Panc1 (cell line): ENCODE measurements at regions not wholly inside any gene's neighbourhood (a gene's known extent, or its start where the extent isn't known, plus 50 kb on each side); places are given as distances from the start of the nearest gene placed in this dataset.

Source experiments
- ATAC-seq: fragments of 200-7000 bp; cut with Tn5 transposase; 2 replicates; pipeline ENCODE4 v1.9.1; 2020; ENCODE audit warnings: mild to moderate bottlenecking, moderate library complexity
- BruUV-seq: library from RNA; stranded (reverse); fragments of 400-500 nt; replicated peaks from 2 replicates; lab custom pipeline; 2021; lab: Mats Ljungman, UMichigan
- CTCF ChIA-PET: fragments of 300-600 bp; sonication (Branson Sonifier 250); formaldehyde crosslinking; loops from one replicate; lab custom pipeline; 2022; ENCODE audit warnings: antibody characterized with exemption; lab: Charles Lee
- POLR2A ChIA-PET: fragments of 300-600 bp; sonication (Branson Sonifier 250); formaldehyde crosslinking; loops from one replicate; lab custom pipeline; 2022; ENCODE audit warnings: antibody characterized with exemption; lab: Charles Lee
- DNase-seq: peaks from one replicate; pipeline ENCODE4 v3.0.0-alpha.2; 2010; ENCODE audit warnings: low read depth, low spot score
- H3K27ac ChIP-seq: 2 replicates; pipeline ENCODE4 v1.5.1; 2011; ENCODE audit warnings: mild to moderate bottlenecking, low read length, inconsistent platforms
- H3K27me3 ChIP-seq: fragments of 200-500 bp; sonication (Bioruptor generic); 2 replicates; pipeline ENCODE4 v1.6.0; 2014; ENCODE audit warnings: low read length, inconsistent platforms; ENCODE audit not compliant: control insufficient read depth, insufficient read depth
- H3K36me3 ChIP-seq: fragments of 200-500 bp; sonication (Bioruptor generic); 2 replicates; pipeline ENCODE4 v1.5.1; 2014; ENCODE audit warnings: inconsistent platforms, mild to moderate bottlenecking, low read length, moderate library complexity; ENCODE audit not compliant: control insufficient read depth, insufficient read depth
- H3K4me1 ChIP-seq: 2 replicates; pipeline ENCODE4 v1.5.1; 2011; ENCODE audit warnings: inconsistent platforms, mild to moderate bottlenecking, low read length, moderate library complexity; ENCODE audit not compliant: control insufficient read depth, insufficient read depth
- H3K4me3 ChIP-seq, 2 experiments: 2 replicates each; pipeline ENCODE4 v1.5.1; 2011 to 2012; ENCODE audit warnings: low read depth in 2 of 2, low read length in 2 of 2, mild to moderate bottlenecking in 2 of 2, inconsistent platforms in 1 of 2, moderate library complexity in 1 of 2
- H3K9me3 ChIP-seq: fragments of 200-500 bp; sonication (Bioruptor generic); 2 replicates; pipeline ENCODE4 v1.5.1; 2014; ENCODE audit warnings: low read depth, mild to moderate bottlenecking, inconsistent platforms, low read length, moderate library complexity; ENCODE audit not compliant: control insufficient read depth, insufficient read depth
- POLR2AphosphoS5 ChIP-seq: IDR thresholded peaks from 2 replicates; pipeline ENCODE4 v1.6.1; 2012; ENCODE audit warnings: mild to moderate bottlenecking, low read depth, low read length, moderate library complexity
- SIN3A ChIP-seq: IDR thresholded peaks from 2 replicates; pipeline ENCODE4 v1.6.1; 2012; ENCODE audit warnings: low read depth, mild to moderate bottlenecking, low read length, moderate library complexity, borderline replicate concordance; ENCODE audit not compliant: insufficient read depth
- TCF7L2 ChIP-seq: IDR thresholded peaks from 2 replicates; pipeline ENCODE4 v1.6.1; 2011; ENCODE audit warnings: mild to moderate bottlenecking, low read depth, low read length, inconsistent platforms
- in situ Hi-C: cut with HindIII; loops from 2 replicates; pipeline ENCODE4 v1.10.0; 2016; ENCODE audit warnings: low sequenced_read_pairs, low pct_unique_long_range_greater_than_20kb
- intact Hi-C: fragments of 100-400 bp; cut with micrococcal nuclease; formaldehyde crosslinking; loops from one replicate; pipeline ENCODE4 v1.10.0; 2022; ENCODE audit not compliant: unreplicated experiment
- TF ChIP-seq, protein P1 (sequence below): fragments of 450-650 bp; IDR thresholded peaks from 2 replicates; pipeline ENCODE4 v1.5.1; 2017; ENCODE audit warnings: mild to moderate bottlenecking
- TF ChIP-seq, protein P2 (sequence below), 2 experiments: IDR thresholded peaks; 2 replicates each; pipeline ENCODE4 v1.6.1; 2011 to 2012; ENCODE audit warnings: low read depth in 2 of 2, control low read depth in 1 of 2, low read length in 1 of 2, mild to moderate bottlenecking in 1 of 2, moderate library complexity in 1 of 2; ENCODE audit not compliant: insufficient read depth in 1 of 2

DNA sequence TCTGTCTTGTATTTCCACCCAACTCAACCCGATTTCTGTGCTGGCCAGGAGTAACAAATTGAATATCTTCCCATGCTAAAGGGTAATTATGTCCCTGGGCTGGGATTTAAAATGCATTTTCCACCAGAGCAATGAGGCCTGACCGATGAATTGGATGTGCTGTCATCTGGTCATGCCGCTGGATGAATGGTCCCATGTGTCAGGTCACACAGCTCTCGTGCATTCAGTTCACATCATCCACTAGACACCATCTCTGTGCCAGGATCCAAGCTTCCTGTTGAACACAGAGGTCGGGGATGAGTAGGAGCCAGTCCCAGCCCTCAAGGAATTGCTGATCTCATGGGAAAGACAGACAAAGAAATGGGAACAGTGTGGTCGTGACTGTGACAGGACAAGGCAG is 200.8 kb downstream of the ADRA2A start:
- intact Hi-C loops (no loop called here), in situ Hi-C loops (no loop called here)
- ATAC-seq (no peak), DNase-seq (no peak)
- Histone ChIP-seq H3K27me3 (0 out of 2 replicates have a peak, but pooled peaks cover 3% of the 10 kb centered on the region), H3K4me3 (no peak overlapping the region), H3K27ac (no peak overlapping the region), H3K36me3 (no peaks in the 10 kb centered on the region), H3K4me1 (no peaks in the 10 kb centered on the region), H3K9me3 (no peaks in the 10 kb centered on the region)
- ChIA-PET POLR2A (no interaction called here), CTCF (no interaction called here)
- TF ChIP-seq, protein P1, sequence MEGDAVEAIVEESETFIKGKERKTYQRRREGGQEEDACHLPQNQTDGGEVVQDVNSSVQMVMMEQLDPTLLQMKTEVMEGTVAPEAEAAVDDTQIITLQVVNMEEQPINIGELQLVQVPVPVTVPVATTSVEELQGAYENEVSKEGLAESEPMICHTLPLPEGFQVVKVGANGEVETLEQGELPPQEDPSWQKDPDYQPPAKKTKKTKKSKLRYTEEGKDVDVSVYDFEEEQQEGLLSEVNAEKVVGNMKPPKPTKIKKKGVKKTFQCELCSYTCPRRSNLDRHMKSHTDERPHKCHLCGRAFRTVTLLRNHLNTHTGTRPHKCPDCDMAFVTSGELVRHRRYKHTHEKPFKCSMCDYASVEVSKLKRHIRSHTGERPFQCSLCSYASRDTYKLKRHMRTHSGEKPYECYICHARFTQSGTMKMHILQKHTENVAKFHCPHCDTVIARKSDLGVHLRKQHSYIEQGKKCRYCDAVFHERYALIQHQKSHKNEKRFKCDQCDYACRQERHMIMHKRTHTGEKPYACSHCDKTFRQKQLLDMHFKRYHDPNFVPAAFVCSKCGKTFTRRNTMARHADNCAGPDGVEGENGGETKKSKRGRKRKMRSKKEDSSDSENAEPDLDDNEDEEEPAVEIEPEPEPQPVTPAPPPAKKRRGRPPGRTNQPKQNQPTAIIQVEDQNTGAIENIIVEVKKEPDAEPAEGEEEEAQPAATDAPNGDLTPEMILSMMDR, result no peak
- TF ChIP-seq TCF7L2, result no peak
- no peak for TF ChIP-seq SIN3A
- no peak for TF ChIP-seq POLR2AphosphoS5
- TF ChIP-seq, protein P2, sequence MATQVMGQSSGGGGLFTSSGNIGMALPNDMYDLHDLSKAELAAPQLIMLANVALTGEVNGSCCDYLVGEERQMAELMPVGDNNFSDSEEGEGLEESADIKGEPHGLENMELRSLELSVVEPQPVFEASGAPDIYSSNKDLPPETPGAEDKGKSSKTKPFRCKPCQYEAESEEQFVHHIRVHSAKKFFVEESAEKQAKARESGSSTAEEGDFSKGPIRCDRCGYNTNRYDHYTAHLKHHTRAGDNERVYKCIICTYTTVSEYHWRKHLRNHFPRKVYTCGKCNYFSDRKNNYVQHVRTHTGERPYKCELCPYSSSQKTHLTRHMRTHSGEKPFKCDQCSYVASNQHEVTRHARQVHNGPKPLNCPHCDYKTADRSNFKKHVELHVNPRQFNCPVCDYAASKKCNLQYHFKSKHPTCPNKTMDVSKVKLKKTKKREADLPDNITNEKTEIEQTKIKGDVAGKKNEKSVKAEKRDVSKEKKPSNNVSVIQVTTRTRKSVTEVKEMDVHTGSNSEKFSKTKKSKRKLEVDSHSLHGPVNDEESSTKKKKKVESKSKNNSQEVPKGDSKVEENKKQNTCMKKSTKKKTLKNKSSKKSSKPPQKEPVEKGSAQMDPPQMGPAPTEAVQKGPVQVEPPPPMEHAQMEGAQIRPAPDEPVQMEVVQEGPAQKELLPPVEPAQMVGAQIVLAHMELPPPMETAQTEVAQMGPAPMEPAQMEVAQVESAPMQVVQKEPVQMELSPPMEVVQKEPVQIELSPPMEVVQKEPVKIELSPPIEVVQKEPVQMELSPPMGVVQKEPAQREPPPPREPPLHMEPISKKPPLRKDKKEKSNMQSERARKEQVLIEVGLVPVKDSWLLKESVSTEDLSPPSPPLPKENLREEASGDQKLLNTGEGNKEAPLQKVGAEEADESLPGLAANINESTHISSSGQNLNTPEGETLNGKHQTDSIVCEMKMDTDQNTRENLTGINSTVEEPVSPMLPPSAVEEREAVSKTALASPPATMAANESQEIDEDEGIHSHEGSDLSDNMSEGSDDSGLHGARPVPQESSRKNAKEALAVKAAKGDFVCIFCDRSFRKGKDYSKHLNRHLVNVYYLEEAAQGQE (IDR thresholded peaks at IDR 0.05; ENCODE audit: insufficient read depth in 1 of 2, low read depth in 2 of 2, low read length in 1 of 2), result no peak
- BruUV-seq, result no TSS peak

DNA sequence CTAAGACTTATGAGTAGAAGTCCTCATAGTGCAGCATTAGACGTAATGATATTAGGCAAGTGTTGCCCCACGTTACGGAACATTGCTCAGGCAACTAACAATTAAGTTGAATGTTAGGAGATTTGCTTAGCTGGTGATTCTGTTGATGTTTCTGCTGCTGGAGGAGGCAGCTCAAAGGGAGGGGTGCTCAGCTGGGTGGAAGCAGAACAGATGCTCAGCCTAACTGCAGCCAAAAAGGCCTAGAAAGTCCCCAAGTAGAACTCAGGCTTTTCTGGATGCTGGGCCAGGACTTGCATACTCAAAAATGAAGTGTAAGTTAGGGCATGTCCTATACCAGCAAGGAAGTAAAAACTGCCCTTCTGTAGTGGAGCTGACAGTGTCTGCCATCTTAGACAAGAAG is 201.4 kb downstream of the ADRA2A start:
- H3K27ac ChIP-seq, result no peak overlapping the region
- DNase-seq, result no peak
- ChIA-PET POLR2A (no interaction called here), CTCF (no interaction called here)
- 0 out of 2 replicates have a peak, but pooled peaks cover 3% of the 10 kb centered on the region for H3K27me3 ChIP-seq
- no TSS peak for BruUV-seq
- TF ChIP-seq SIN3A (no peak), POLR2AphosphoS5 (no peak), TCF7L2 (no peak)
- TF ChIP-seq, protein P1, result no peak
- TF ChIP-seq, protein P2 (IDR thresholded peaks at IDR 0.05; ENCODE audit: insufficient read depth in 1 of 2, low read depth in 2 of 2, low read length in 1 of 2), result no peak
- H3K36me3 ChIP-seq, result no peaks in the 10 kb centered on the region
- no peaks in the 10 kb centered on the region for H3K4me1 ChIP-seq
- H3K9me3 ChIP-seq, result no peaks in the 10 kb centered on the region
- intact Hi-C loops (no loop called here), in situ Hi-C loops (no loop called here)
- H3K4me3 ChIP-seq, result no peak overlapping the region
- ATAC-seq, result no peak
